ENCODE measurements at regions not wholly inside any gene's neighbourhood (a gene's known extent, or its start where the extent isn't known, plus 50 kb on each side); places are given as distances from the start of the nearest gene placed in this dataset.
"Not testable (repeated sequence)": the region's sequence is repeated elsewhere in the genome, so short reads cannot be mapped to it uniquely, and the experiment has no call there.

- H3K4me3 ChIP-seq (ENCODE audit: low read length) = no peak overlapping the region
- DNase-seq (ENCODE audit: low read depth, low spot score) = no peak
These were observed 136.6 kb downstream of the MYCN start for GRCh38 chr2:16076911-16077310.

DNA sequence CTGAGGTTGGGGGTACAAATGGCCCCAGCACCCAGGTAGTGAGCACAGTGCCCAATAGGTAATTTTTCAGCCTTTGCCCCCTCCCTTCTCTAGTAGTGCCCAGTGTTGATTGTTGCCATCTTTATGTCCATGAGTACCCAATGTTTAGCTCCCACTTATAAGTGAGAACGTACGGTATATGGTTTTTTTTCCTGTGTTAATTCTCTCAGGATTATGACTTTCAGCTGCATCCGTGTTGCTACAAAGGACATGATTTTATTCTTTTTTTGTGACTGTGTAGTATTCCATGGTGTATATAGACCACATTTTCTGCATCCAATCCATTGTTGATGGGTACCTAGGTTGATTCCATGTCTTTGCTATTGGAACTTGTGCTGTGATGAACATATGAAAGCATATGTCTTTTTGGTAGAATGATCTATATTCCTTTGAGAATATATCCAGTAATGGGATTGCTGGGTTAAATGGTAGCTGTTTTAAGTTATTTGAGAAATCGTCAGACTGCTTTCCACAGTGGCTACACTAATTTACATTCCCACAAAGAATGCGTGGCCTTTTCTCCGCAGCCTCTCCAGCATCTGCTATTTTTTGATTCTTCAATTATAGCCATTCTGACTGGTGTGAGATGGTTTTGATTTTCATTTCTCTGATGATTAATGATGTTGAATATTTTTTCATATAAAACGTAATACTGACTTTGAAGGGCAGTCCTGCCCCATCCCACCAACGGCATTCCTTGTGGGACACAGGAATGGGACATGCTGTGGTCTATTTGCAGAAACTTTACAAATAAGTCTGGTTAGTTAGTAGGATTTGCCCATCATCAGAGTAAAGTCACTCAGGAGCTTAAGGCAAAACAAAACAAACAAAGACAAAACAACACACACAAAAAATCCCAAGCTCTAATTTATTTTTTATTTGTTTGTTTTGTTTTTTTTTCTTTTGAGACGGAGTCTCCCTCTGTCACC, 135.0 kb downstream of the MYCN start:
- DNase-seq (ENCODE audit: low read depth, low spot score) = no peak
- no peak overlapping the region for H3K4me3 ChIP-seq (ENCODE audit: low read length)

DNA sequence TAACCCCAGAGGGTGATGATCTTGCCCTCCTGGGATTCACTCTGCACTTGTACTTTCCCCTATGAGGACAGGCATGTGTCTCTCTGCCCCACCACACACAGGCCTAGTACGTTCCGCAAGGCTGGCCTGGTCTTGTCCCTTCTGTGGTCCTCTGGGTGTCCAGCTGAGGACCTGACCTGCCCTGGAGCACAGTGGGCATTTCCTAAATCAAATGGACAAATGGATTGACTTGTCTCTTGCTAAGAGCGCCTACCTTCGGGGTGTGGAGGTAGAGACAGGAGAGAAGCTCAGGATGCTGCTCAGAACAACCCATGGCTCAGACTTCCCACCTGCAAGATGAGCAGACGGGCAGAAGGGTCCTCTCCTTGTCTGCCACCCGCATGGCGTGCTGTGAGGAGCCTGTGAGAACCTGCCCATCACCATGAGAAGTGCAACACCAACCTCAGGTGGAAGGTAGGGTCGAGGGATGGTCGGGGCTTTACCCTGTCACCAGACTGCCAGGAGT, 133.6 kb downstream of the MYCN start:
- no peak for DNase-seq (ENCODE audit: low read depth, low spot score)
- no peak overlapping the region for H3K4me3 ChIP-seq (ENCODE audit: low read length)

GRCh38 chr2:16073471-16073870, 133.1 kb downstream of the MYCN start:
- no peak for DNase-seq (ENCODE audit: low read depth, low spot score)
- no peak overlapping the region for H3K4me3 ChIP-seq (ENCODE audit: low read length)

- no peak for DNase-seq (ENCODE audit: low read depth, low spot score)
- no peak overlapping the region for H3K4me3 ChIP-seq (ENCODE audit: low read length)
These were observed 132.4 kb downstream of the MYCN start for GRCh38 chr2:16072638-16073290.

DNA sequence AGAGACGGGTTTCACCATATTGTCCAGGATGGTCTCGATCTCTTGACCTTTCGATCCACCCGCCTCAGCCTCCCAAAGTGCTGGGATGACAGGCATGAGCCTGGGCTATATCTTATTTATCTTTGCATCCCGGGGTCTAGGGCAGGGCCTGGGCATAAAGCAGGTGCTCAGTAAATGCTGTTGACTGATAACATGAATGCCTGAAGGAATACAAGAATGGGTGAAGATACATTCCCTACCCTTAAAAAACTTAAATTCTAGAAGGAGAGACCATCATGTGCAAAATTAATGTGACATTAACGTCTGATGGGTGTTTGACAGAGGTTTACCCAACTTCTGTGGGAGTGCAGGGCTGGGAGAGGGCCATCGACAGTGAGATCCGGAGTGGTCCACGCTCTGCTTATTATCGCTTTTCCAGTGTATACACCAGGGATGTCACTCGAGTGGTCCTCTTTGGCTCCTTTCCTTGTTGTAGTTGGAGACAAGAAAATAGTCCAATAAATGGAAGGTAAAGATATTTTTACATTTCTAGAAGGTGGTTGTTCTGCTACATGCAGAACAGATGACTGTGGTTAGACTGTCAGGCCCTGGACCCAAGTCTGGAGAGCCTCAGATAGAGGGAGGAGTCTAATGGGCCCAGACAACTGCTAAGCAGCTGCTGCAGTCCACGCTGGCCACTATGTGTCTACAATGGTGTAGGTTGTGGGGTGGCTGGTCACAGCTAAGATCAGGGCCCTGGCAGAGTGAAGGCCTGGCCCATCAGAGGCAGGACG, 131.7 kb downstream of the MYCN start:
- no peak for DNase-seq (ENCODE audit: low read depth, low spot score)
- H3K4me3 ChIP-seq (ENCODE audit: low read length) = no peak overlapping the region

GRCh38 chr2:16071039-16071864, 130.9 kb downstream of the MYCN start:
- H3K4me3 ChIP-seq (ENCODE audit: low read length) = no peak overlapping the region
- DNase-seq (ENCODE audit: low read depth, low spot score) = no peak

DNA sequence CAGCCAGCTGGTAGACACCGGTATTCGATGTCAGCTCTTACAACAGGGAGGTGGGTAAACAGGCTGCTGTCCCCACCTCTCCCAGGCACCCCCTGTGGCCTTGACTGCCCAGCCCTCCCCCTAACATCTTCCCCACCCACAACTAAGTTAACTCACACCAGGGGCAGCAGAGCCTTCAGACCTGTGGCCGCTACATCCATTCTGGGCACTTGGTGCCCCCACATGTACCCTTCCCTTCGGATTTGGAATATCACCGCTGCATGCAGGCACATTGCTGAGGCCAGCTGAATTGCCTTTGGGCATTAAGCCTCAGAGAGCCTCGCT, 130.3 kb downstream of the MYCN start:
- no peak overlapping the region for H3K4me3 ChIP-seq (ENCODE audit: low read length)
- DNase-seq (ENCODE audit: low read depth, low spot score) = no peak

GRCh38 chr2:16069933-16070647, 129.7 kb downstream of the MYCN start:
- no peak for DNase-seq (ENCODE audit: low read depth, low spot score)
- no peak overlapping the region for H3K4me3 ChIP-seq (ENCODE audit: low read length)

DNA sequence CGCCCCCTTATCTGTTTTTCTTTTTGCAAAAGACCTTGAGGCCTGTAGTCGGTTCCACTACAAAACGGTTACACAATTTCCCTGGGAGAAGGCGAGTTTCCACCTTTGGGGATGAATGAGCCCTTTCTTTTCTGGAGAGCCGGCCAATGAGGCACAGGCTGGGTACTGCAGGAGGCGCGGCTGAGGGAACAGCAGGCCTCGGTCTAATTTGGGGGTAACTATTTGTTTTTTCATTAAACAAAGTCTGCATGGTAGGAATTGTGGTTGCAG, 129.2 kb downstream of the MYCN start:
- H3K4me3 ChIP-seq (ENCODE audit: low read length) = no peak overlapping the region
- DNase-seq (ENCODE audit: low read depth, low spot score) = no peak

DNA sequence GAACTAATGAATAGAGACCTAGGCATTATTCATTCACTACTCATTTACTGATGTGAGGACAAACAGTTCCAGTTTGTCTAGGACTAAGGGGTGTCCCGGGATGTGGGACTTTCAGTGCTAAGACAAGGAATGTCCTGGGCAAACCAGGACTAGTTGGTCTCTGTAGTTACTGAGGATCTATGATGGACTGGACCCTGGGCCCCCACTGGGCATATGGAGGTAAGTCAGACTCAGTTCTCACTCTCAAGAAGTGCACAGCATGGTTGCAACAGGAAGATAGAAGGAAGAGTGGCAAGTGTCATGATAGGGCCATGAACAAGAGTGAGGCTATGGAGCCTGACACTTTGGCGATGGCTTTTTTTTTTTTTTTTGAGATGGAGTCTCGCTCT, 128.2 kb downstream of the MYCN start:
- no peak for DNase-seq (ENCODE audit: low read depth, low spot score)
- H3K4me3 ChIP-seq (ENCODE audit: low read length) = no peak overlapping the region

GRCh38 chr2:16067866-16068551, 127.7 kb downstream of the MYCN start:
- no peak overlapping the region for H3K4me3 ChIP-seq (ENCODE audit: low read length)
- DNase-seq (ENCODE audit: low read depth, low spot score) = no peak

DNA sequence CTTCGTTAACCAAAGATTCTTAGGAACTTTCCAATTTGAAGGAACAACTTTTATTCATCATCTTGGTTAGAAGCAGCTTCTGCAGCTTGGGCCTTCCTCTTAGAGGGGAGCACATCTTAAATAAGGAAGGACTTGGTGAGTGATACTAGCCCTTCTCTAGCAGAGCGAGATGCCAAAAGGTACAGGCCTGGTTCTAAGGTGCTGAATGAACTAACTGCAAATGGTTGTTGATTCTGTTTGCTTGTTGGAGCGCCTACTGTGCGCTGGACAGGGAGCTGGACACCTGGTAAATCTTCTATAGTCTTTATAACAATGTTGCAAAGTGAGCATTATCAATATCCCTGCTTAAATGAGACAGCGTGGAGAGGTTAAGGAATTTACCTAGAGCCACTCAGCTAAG, 127.1 kb downstream of the MYCN start:
- DNase-seq (ENCODE audit: low read depth, low spot score) = no peak
- no peak overlapping the region for H3K4me3 ChIP-seq (ENCODE audit: low read length)

DNA sequence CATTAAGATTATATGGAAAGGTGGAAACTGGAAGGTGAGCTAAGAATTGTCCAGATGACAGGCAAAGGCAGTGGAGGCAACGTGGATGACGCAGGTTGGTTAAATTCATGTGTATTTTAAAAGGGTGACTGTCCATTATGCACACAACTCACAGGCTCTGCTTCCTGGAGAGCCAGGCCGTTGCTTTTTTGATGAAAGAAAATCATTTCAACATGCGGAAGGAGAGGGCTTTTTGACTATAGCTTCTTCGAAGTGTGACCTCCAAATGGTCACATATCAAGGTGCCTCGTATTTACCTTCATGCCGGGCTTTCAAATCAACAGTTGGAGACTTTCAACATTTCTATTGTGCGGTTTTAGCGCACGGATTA, 126.7 kb downstream of the MYCN start:
- H3K4me3 ChIP-seq (ENCODE audit: low read length) = no peak overlapping the region
- DNase-seq (ENCODE audit: low read depth, low spot score) = no peak

DNA sequence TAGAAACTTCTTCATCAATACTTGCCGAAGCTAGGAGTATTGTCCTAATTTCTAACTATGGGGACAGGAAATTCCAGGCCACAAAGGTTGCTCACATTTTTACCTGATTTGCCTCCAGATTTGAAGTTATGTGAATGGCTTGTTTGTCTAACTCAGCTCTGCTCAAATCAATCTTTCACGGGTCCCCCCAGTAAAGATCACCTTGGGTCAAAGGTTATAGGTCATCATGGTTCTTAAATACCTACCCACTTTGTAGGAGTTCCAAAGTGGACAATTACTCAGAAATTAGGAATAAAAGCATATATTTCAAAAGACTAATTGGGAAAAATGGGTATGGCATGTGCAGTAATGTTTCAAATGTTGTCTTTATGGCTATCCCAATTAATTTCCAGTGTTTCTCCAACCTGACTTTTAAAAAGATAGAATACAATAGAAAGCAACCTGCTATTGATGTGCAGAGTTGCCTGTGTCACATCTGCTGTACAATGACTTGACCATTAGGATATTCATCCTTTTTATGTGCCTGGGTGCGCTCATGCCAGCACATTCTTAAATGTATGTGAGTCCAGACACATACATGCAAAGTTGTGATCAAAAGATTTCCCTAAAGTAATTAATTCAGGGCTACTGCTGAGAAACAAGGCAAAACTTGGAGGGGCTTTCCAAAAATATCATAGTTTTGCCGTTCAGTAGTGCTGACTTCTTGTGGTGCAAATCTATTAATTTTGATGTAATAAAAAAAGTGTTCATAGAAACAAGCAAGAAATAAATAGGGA, 126.1 kb downstream of the MYCN start:
- no peak for DNase-seq (ENCODE audit: low read depth, low spot score)
- no peak overlapping the region for H3K4me3 ChIP-seq (ENCODE audit: low read length)

DNA sequence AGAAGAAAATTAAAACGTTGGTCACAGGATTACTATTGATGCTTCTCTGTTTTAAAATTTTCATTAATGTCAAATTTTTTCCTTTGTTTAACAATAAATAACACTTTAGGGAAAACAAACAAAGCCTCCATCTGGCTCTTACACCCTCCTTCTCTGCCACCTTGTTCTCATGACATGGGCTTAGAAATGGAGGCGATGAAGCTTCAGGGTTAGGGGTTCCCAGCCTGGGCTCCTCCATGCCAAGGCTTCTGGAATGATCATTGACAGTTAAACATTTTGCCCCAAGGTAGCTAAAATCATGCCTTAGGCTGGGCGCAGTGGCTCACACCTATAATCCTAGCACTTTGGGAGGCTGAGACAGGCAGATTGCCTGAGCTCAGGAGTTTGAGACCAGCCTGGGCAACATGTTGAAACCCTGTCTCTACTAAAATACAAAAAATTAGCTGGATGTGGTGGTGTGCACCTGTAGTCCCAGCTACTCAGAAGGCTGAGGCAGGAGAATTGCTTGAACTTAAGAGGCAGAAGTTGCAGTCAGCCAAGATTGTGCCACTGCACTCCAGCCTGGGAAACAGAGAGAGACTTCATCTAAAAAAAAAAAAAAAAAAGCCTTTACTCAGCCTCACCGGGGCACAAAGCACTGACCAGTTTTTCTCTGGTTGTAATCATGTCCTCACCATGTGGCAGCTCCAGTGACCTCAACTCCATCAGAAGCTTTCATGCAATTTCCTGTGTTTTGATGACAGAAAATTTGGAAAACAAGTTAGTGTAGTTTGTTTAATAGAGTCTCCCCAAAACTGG, 125.1 kb downstream of the MYCN start:
- not testable (repeated sequence) for DNase-seq (ENCODE audit: low read depth, low spot score); H3K4me3 ChIP-seq (ENCODE audit: low read length)

DNA sequence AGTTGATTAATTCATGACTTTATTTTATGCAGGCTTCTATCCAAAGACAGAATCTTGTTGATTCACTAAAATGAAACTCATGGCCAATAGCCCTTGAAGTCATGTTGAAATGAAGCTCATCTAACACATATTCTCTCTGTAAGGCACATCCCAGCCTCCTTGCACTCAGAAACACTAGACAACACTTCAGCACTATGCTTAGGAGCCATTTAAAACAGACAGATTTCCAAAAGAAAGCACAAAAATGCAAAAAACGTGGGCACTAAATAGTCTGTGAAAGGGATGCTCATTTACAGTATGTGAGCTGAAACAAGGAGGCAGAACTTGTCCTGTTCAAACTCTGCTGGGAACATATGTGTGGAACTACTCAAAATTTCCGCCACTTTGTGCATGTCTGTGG, 124.4 kb downstream of the MYCN start:
- H3K4me3 ChIP-seq (ENCODE audit: low read length) = no peak overlapping the region
- no peak for DNase-seq (ENCODE audit: low read depth, low spot score)

Measured in Jurkat, Clone E6-1 (cell line).